ENCODE measurements at regions not wholly inside any gene's neighbourhood (a gene's known extent, or its start where the extent isn't known, plus 50 kb on each side); places are given as distances from the start of the nearest gene placed in this dataset.
"Not testable (repeated sequence)": the region's sequence is repeated elsewhere in the genome, so short reads cannot be mapped to it uniquely, and the experiment has no call there.

- no peak overlapping the region for H3K4me3 ChIP-seq
- no peaks in the 10 kb centered on the region for H3K36me3 ChIP-seq
- in situ Hi-C loops (cut with MboI; ENCODE audit: low sequenced_read_pairs in 4 of 4): no loop called here
- no peaks in the 10 kb centered on the region for H3K4me1 ChIP-seq
- no peak overlapping the region for H3K27ac ChIP-seq
- no peak for TF ChIP-seq POLR2A (IDR thresholded peaks at IDR 0.05)
- TF ChIP-seq CTCF (IDR thresholded peaks at IDR 0.05 in 4 of 5, conservative IDR thresholded peaks at IDR 0.05 in 1 of 5): no peak
- intact Hi-C loops (cut with DNase I; ENCODE audit: low total_unique reads): no loop called here
- no peaks in the 10 kb centered on the region for H3K27me3 ChIP-seq
- H3K9me3 ChIP-seq: no peaks in the 10 kb centered on the region
- DNase-seq: no peak
- no peak for ATAC-seq
Measured at GRCh38 chr14:23883684-23884540, 69.7 kb upstream of the DHRS4 start.

GRCh38 chr14:23884541-23884904 lies 69.0 kb upstream of the DHRS4 start:
- H3K27ac ChIP-seq: no peak overlapping the region
- no peaks in the 10 kb centered on the region for H3K4me1 ChIP-seq
- H3K9me3 ChIP-seq: no peaks in the 10 kb centered on the region
- no peak for TF ChIP-seq POLR2A (IDR thresholded peaks at IDR 0.05)
- no peak for ATAC-seq
- intact Hi-C loops (cut with DNase I; ENCODE audit: low total_unique reads): no loop called here
- H3K4me3 ChIP-seq: no peak overlapping the region
- DNase-seq: no peak
- in situ Hi-C loops (cut with MboI; ENCODE audit: low sequenced_read_pairs in 4 of 4): no loop called here
- no peaks in the 10 kb centered on the region for H3K27me3 ChIP-seq
- no peaks in the 10 kb centered on the region for H3K36me3 ChIP-seq

- DNase-seq (no peak), ATAC-seq (no peak)
- no peaks in the 10 kb centered on the region for H3K36me3 ChIP-seq
- H3K27ac ChIP-seq: no peak overlapping the region
- H3K9me3 ChIP-seq: no peaks in the 10 kb centered on the region
- H3K27me3 ChIP-seq: no peaks in the 10 kb centered on the region
- no peaks in the 10 kb centered on the region for H3K4me1 ChIP-seq
- intact Hi-C loops (cut with DNase I; ENCODE audit: low total_unique reads) (no loop called here), in situ Hi-C loops (cut with MboI; ENCODE audit: low sequenced_read_pairs in 4 of 4) (no loop called here)
- TF ChIP-seq POLR2A (IDR thresholded peaks at IDR 0.05): no peak
- no peak for TF ChIP-seq CTCF (IDR thresholded peaks at IDR 0.05 in 4 of 5, conservative IDR thresholded peaks at IDR 0.05 in 1 of 5)
- H3K4me3 ChIP-seq: no peak overlapping the region
Measured at GRCh38 chr14:23887536-23887935, 66.0 kb upstream of the DHRS4 start.

- H3K27me3 ChIP-seq; in situ Hi-C loops (cut with MboI; ENCODE audit: low sequenced_read_pairs in 4 of 4); DNase-seq; H3K27ac ChIP-seq; H3K4me1 ChIP-seq; H3K4me3 ChIP-seq; H3K9me3 ChIP-seq; ATAC-seq; intact Hi-C loops (cut with DNase I; ENCODE audit: low total_unique reads); H3K36me3 ChIP-seq: not testable (repeated sequence)
Measured at GRCh38 chr14:23891717-23892116, 61.9 kb upstream of the DHRS4 start.

- H3K4me3 ChIP-seq; H3K27ac ChIP-seq; ATAC-seq; DNase-seq; H3K36me3 ChIP-seq; intact Hi-C loops (cut with DNase I; ENCODE audit: low total_unique reads); H3K4me1 ChIP-seq; H3K27me3 ChIP-seq; in situ Hi-C loops (cut with MboI; ENCODE audit: low sequenced_read_pairs in 4 of 4); H3K9me3 ChIP-seq: not testable (repeated sequence)
Measured at GRCh38 chr14:23892289-23892688, 61.3 kb upstream of the DHRS4 start.

- ATAC-seq (no peak), DNase-seq (no peak)
- Histone ChIP-seq H3K36me3 (no peaks in the 10 kb centered on the region), H3K4me1 (no peaks in the 10 kb centered on the region), H3K27me3 (no peaks in the 10 kb centered on the region), H3K27ac (no peak overlapping the region), H3K4me3 (no peak overlapping the region), H3K9me3 (no peaks in the 10 kb centered on the region)
- in situ Hi-C loops (cut with MboI; ENCODE audit: low sequenced_read_pairs in 4 of 4): no loop called here
- TF ChIP-seq CTCF (IDR thresholded peaks at IDR 0.05 in 4 of 5, conservative IDR thresholded peaks at IDR 0.05 in 1 of 5) (no peak), POLR2A (IDR thresholded peaks at IDR 0.05) (no peak)
- intact Hi-C loops (cut with DNase I; ENCODE audit: low total_unique reads): no loop called here
Measured at GRCh38 chr14:23894362-23895052, 59.1 kb upstream of the DHRS4 start.
